ENCODE measurements at regions not wholly inside any gene's neighbourhood (a gene's known extent, or its start where the extent isn't known, plus 50 kb on each side); places are given as distances from the start of the nearest gene placed in this dataset.

GRCh38 chr3:96236522-96236921 is 577.9 kb upstream of the EPHA6 start:
- no peak for TF ChIP-seq CTCF (IDR thresholded peaks at IDR 0.05)

DNA sequence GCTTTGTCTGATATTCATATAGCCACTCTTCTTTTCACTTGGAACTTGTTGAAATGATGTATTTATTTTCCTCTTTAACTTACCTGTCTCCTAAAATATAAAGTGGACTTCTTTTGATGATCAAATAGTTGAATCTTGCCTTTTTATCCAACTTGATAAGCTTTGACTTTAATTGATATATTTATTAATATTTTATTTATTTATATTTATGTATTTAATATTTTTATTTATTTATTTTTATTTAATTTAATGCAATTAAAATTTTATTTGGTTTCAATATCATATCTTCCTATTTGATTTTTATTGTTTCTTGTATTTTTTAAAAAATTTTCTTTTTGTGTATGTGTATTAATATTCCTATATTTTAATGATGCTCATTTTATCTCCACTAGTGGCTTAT is 555.1 kb upstream of the EPHA6 start:
- TF ChIP-seq CTCF (IDR thresholded peaks at IDR 0.05) = no peak

DNA sequence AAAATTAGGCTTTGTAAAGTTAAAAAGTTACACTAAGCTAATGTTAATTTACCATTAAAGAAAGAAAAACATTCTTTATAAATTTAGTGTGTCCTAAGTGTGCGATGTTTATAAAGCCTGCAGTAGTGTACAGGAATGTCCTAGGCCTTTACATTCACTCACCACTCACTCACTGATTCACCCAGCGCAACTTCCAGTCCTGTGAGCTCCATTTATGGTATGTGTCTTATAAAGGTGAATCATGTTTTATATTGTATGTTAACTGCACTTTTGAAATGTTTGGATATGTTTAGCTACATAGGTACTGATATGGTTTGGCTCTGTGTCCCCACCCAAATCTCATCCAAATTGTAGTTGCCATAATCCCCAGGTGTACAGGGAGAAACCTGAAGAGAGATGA is 549.7 kb upstream of the EPHA6 start:
- no peak for TF ChIP-seq CTCF (IDR thresholded peaks at IDR 0.05)

- TF ChIP-seq CTCF (IDR thresholded peaks at IDR 0.05) = no peak
Observed at GRCh38 chr3:96266395-96267190, 547.8 kb upstream of the EPHA6 start.

DNA sequence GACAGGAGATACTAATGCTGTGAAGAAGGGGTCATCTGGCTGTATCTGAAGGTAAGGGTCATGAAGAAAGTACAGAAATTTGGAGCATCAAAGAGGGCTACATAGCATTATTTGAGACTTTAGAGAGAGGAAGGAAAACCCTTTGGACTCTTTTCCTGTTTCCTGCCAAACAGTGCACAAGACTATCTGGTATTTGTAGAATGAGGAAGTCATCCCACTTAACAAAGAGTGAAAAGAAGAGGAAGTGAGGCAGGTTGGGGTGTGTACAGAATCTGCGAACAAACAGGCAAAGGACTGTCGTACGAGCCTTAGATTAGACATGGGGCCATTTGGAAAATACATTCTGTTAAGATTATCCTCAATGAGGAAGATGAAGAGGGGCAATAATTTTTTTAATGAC is 546.8 kb upstream of the EPHA6 start:
- TF ChIP-seq CTCF (IDR thresholded peaks at IDR 0.05) = no peak

DNA sequence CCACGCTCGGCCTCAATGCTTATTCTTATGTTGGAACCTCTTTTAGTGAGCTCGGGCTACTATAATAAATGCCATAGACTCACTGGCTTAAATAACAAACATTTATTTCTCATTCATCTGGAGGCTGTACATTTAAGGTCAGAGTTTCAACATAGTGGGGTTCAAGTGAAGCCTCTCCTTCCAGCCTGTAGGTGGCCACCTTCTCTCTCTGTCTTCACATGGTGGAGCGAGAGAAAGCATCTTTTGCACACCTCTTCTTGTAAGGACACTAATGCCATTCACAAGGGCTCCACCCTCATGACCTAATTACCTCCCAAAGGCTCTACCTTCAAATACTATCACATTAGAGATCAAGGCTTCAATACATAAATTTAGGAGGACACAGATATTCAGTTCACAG is 520.3 kb upstream of the EPHA6 start:
- no peak for TF ChIP-seq CTCF (IDR thresholded peaks at IDR 0.05)

DNA sequence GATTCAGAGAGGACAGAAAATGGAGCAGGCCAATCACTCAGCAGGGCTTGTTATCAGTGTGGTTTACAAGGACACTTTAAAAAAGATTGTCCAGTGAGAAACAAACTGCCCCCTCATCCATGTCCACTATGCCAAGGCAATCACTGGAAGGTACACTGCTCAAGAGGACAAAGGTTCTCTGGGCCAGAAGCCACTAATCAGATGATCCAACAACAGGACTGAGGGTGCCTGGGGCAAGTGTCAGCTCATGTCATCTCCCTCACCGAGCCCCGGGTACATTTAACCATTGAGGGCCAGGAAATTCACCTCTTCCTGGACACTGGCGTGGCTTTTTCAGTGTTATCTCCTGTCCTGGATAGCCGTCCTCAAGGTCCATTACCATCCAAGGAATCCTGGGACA is 513.7 kb upstream of the EPHA6 start:
- no peak for TF ChIP-seq CTCF (IDR thresholded peaks at IDR 0.05)

DNA sequence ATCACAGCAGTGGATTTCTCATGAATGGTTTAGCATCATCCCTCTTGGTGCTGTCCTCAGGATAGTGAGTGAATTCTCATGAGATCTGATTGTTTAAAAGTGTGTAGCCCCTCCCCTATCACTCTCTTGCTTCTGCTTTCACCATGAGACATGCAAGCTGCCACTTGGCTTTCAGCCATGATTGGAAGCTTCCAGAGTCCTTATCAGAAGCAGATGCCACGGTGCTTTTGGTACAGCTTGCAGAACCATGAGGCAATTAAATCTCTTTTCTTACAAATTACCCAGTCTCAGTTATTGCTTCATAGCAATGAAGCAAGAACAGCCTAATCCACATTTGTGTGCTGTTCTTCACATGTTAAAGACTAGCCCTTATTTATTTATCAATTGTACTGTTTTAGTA is 495.2 kb upstream of the EPHA6 start:
- TF ChIP-seq CTCF (IDR thresholded peaks at IDR 0.05) = no peak

Measured in LNCAP (cell line).